ENCODE measurements at regions not wholly inside any gene's neighbourhood (a gene's known extent, or its start where the extent isn't known, plus 50 kb on each side); places are given as distances from the start of the nearest gene placed in this dataset.

- Mint-ChIP-seq H3K36me3 (ENCODE audit: low read depth) (peaks cover 4% of the 10 kb centered on the region), H3K4me3 (ENCODE audit: unreplicated experiment) (no peak overlapping the region), H3K27ac (ENCODE audit: unreplicated experiment) (no peak overlapping the region), H3K9me3 (ENCODE audit: low read depth) (peaks cover 28% of the 10 kb centered on the region), H3K4me1 (ENCODE audit: low read depth) (peaks cover 2% of the 10 kb centered on the region), H3K27me3 (ENCODE audit: low read depth) (no peaks in the 10 kb centered on the region)
- TF ChIP-seq, protein P1, sequence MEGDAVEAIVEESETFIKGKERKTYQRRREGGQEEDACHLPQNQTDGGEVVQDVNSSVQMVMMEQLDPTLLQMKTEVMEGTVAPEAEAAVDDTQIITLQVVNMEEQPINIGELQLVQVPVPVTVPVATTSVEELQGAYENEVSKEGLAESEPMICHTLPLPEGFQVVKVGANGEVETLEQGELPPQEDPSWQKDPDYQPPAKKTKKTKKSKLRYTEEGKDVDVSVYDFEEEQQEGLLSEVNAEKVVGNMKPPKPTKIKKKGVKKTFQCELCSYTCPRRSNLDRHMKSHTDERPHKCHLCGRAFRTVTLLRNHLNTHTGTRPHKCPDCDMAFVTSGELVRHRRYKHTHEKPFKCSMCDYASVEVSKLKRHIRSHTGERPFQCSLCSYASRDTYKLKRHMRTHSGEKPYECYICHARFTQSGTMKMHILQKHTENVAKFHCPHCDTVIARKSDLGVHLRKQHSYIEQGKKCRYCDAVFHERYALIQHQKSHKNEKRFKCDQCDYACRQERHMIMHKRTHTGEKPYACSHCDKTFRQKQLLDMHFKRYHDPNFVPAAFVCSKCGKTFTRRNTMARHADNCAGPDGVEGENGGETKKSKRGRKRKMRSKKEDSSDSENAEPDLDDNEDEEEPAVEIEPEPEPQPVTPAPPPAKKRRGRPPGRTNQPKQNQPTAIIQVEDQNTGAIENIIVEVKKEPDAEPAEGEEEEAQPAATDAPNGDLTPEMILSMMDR (IDR thresholded peaks at IDR 0.05): no peak
- no peak for DNase-seq (ENCODE audit: low spot score)
These were observed 336.6 kb upstream of the RPS23 start for GRCh38 chr5:82614706-82615105.

DNA sequence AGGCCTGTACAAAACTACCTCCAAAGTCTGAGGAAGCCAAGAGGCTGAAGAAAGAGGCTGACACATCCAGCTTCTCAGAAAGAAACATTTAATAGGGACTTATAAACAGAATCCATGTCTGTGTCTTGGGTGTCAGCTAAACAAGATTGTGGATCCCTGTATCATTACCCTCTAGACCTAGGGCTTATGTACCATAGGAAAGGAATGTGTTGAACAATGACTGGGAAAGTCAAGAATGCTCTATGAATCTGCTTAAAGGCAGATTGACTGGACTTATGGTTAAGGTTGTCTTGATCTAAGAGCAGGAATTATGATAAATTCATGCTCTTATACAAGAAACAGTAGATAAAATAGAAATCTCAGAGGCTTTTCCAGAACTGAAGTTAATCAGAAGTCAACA lies 335.7 kb upstream of the RPS23 start:
- DNase-seq (ENCODE audit: low spot score): no peak
- H3K27ac Mint-ChIP-seq (ENCODE audit: unreplicated experiment): no peak overlapping the region
- peaks cover 2% of the 10 kb centered on the region for H3K4me1 Mint-ChIP-seq (ENCODE audit: low read depth)
- H3K4me3 Mint-ChIP-seq (ENCODE audit: unreplicated experiment): no peak overlapping the region
- H3K9me3 Mint-ChIP-seq (ENCODE audit: low read depth): peaks cover 34% of the 10 kb centered on the region
- no peaks in the 10 kb centered on the region for H3K27me3 Mint-ChIP-seq (ENCODE audit: low read depth)
- peaks cover 8% of the 10 kb centered on the region for H3K36me3 Mint-ChIP-seq (ENCODE audit: low read depth)
- TF ChIP-seq, protein P1 (IDR thresholded peaks at IDR 0.05): no peak

- H3K36me3 Mint-ChIP-seq (ENCODE audit: low read depth): peaks cover 13% of the 10 kb centered on the region
- H3K27me3 Mint-ChIP-seq (ENCODE audit: low read depth): no peaks in the 10 kb centered on the region
- no peak for DNase-seq (ENCODE audit: low spot score)
- H3K4me3 Mint-ChIP-seq (ENCODE audit: unreplicated experiment): no peak overlapping the region
- H3K27ac Mint-ChIP-seq (ENCODE audit: unreplicated experiment): no peak overlapping the region
- peaks cover 2% of the 10 kb centered on the region for H3K4me1 Mint-ChIP-seq (ENCODE audit: low read depth)
- peaks cover 47% of the 10 kb centered on the region for H3K9me3 Mint-ChIP-seq (ENCODE audit: low read depth)
- TF ChIP-seq, protein P1 (IDR thresholded peaks at IDR 0.05): no peak
These were observed 332.5 kb upstream of the RPS23 start for GRCh38 chr5:82610686-82611085.

DNA sequence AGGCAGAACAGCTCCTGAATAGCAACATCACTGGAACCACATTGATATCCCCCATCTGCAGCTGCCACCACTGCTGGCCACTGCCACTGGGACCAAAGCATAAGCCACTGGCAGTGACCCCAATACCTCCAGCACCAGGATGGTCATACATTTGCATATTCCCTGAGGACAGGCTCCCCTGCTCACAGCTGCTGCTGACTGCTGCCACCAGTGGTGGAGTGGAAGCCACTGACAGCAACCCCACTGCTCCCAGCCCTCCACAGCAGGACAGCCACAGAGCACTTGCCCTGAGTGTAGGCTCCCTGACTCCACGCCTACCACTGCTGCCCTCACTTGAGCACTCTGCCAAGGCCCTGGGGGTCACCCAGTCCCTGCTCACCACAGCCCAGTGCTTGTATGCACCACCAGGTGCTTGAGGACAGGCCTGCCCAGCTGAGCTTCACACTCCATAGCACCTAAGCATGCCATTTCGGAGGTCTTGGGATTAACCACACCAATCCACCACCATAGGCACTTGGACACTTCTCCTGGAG lies 327.4 kb upstream of the RPS23 start:
- Mint-ChIP-seq H3K36me3 (ENCODE audit: low read depth) (peaks cover 13% of the 10 kb centered on the region), H3K9me3 (ENCODE audit: low read depth) (peaks cover 30% of the 10 kb centered on the region), H3K4me1 (ENCODE audit: low read depth) (peaks cover 9% of the 10 kb centered on the region), H3K27me3 (ENCODE audit: low read depth) (no peaks in the 10 kb centered on the region), H3K4me3 (ENCODE audit: unreplicated experiment) (no peak overlapping the region), H3K27ac (ENCODE audit: unreplicated experiment) (no peak overlapping the region)
- TF ChIP-seq, protein P1 (IDR thresholded peaks at IDR 0.05): no peak
- peak; percentile 65 for DNase-seq (ENCODE audit: low spot score)

DNA sequence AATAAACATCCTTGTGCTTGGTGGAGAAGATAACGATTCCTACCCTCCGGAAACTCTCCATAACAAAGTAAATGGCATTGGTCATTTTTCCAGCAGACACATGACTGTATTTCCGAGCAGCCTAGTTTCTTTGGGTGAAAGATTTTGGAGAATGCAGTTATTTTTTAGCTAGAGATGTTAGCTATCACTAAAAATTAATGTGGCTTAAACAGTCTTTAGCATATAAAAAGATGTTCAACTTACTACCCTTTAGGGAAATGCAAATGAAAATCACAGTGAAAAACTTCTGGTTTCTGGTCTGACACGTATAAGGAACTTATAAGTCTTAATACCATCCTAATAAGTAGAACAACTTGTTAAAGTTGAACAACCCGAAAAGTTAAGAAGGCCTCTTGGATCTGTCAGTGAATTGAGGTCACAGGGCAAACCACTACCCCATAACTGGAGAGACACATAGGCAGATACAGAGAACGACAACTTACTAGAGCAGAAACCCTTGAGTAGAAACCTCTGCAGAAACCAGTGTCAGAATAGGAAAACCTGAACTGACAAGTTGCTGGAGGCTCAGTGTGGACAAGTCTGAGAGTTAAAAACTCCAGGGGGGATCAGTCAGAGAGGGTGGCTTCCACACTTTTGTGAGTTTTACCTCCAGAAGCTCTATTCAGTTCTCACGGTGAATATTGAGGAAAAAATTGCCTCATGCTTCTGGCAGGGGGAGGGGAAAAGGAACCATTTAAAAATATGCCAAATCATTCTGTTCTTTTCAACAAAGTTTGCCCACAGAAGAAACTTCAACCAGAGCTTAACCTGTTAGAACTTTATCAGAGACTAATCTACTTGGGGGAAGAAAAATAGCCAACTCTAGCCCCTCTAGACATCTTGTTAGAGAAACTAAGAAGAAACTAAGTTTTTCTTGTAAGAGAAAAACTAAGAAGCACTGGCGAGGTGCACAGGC lies 325.2 kb upstream of the RPS23 start:
- Mint-ChIP-seq H3K27ac (ENCODE audit: unreplicated experiment) (peak overlapping the region; percentile 55), H3K27me3 (ENCODE audit: low read depth) (no peaks in the 10 kb centered on the region), H3K4me1 (ENCODE audit: low read depth) (peaks cover 9% of the 10 kb centered on the region), H3K4me3 (ENCODE audit: unreplicated experiment) (no peak overlapping the region), H3K9me3 (ENCODE audit: low read depth) (peaks cover 15% of the 10 kb centered on the region), H3K36me3 (ENCODE audit: low read depth) (peaks cover 6% of the 10 kb centered on the region)
- TF ChIP-seq, protein P1 (IDR thresholded peaks at IDR 0.05): no peak
- no peak for DNase-seq (ENCODE audit: low spot score)

Measured in chondrocyte (in vitro differentiated cells).